ENCODE measurements at regions not wholly inside any gene's neighbourhood (a gene's known extent, or its start where the extent isn't known, plus 50 kb on each side); places are given as distances from the start of the nearest gene placed in this dataset.
"Not testable (repeated sequence)": the region's sequence is repeated elsewhere in the genome, so short reads cannot be mapped to it uniquely, and the experiment has no call there.

DNA sequence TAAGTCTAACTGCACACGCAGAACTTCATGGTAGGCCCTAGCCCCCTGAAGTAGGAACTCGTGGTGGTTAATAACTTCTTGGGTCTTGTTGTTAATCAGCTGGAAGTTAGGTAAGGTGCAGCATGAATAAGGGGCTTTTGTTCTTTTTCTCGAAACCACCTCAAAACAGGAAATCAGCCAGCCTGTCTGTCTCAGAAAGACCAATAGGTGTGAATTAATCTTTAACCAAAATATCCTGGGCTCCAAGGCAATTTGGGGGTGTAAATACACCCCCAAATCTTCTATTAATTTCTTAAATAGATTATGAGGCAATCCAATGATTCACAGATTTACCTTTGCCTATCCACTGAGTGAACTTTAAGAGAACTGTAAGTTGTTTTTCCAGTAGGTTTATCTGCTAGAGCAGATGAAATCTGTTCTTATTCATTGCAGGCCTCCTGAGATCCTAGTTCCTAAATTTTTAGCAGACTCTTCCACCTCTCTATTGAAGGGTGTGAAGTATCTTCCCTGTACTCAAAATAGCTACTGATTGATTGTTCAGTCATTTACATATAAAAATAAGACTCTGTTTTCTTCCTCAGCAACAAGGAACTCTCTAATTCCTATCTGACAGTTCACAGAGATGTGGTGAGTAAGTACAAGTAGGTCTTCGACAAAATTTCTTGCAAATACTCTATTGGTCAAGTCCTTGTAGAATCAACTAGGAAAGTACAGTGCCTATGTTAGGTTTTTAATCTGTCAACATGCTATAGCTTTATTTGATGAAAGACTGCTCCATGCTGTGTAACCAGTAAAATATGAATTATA, 427.1 kb upstream of the NOX3 start:
- Histone ChIP-seq H3K9me3 (ENCODE audit: control insufficient read depth, low read depth, low read length) (no peaks in the 10 kb centered on the region), H3K9ac (ENCODE audit: low read length) (no peak overlapping the region), H3K4me3 (ENCODE audit: low read length) (no peak overlapping the region), H3K27me3 (ENCODE audit: control insufficient read depth, insufficient read depth, low read length) (no peaks in the 10 kb centered on the region), H3K36me3 (ENCODE audit: control insufficient read depth, low read depth, low read length) (no peaks in the 10 kb centered on the region), H3K4me1 (ENCODE audit: control insufficient read depth, low read depth, low read length) (peaks cover 4% of the 10 kb centered on the region), H3K27ac (ENCODE audit: low read length) (no peak overlapping the region)

- Histone ChIP-seq H3K4me3 (ENCODE audit: low read length) (no peak overlapping the region), H3K9me3 (ENCODE audit: control insufficient read depth, low read depth, low read length) (no peaks in the 10 kb centered on the region), H3K9ac (ENCODE audit: low read length) (no peak overlapping the region), H3K27me3 (ENCODE audit: control insufficient read depth, insufficient read depth, low read length) (no peaks in the 10 kb centered on the region), H3K36me3 (ENCODE audit: control insufficient read depth, low read depth, low read length) (no peaks in the 10 kb centered on the region), H3K27ac (ENCODE audit: low read length) (no peak overlapping the region), H3K4me1 (ENCODE audit: control insufficient read depth, low read depth, low read length) (no peaks in the 10 kb centered on the region)
Measured at GRCh38 chr6:155881826-155882526, 426.3 kb upstream of the NOX3 start.

DNA sequence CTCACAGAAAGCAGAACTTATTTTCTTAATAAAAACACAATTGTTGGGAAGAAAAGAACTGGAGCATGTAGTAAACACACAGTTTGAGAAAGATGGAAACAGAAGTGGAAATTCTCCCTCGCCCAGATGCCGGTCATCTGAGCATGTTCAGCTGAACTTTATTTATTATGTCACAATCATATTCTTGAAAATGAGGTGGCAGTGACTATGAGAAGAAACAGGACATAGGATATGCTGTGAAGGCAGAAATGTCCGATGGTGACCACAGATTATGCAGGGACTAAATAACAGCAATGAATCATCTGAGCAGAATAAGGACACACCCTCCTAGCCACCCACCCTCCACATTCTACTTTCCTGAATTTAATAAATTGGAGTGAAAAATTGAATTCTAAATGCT, 425.3 kb upstream of the NOX3 start:
- H3K9me3 ChIP-seq (ENCODE audit: control insufficient read depth, low read depth, low read length): no peaks in the 10 kb centered on the region
- H3K27me3 ChIP-seq (ENCODE audit: control insufficient read depth, insufficient read depth, low read length): no peaks in the 10 kb centered on the region
- no peak overlapping the region for H3K27ac ChIP-seq (ENCODE audit: low read length)
- H3K4me1 ChIP-seq (ENCODE audit: control insufficient read depth, low read depth, low read length): no peaks in the 10 kb centered on the region
- no peak overlapping the region for H3K4me3 ChIP-seq (ENCODE audit: low read length)
- no peaks in the 10 kb centered on the region for H3K36me3 ChIP-seq (ENCODE audit: control insufficient read depth, low read depth, low read length)
- H3K9ac ChIP-seq (ENCODE audit: low read length): no peak overlapping the region

DNA sequence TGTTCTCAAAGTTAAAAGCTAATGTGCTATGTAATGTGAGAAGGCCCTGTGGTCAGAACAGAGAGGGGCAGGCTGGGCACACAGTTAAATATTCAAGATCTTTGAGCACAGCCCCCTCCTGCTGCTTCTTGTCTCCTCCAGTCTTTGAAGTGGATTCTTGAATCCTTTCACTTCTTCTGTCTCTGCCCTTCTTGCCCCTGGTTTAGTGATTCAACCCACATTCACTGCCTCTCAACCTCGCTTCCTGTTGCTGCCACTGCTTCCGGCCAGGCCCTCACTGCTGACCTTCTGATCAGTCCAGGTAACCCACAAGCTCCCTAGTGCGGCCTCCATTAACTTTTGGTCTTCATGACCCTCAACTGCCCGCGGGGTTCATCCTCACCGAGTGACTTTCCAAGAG, 417.3 kb upstream of the NOX3 start:
- Histone ChIP-seq H3K4me1 (ENCODE audit: control insufficient read depth, low read depth, low read length) (peaks cover 3% of the 10 kb centered on the region), H3K9me3 (ENCODE audit: control insufficient read depth, low read depth, low read length) (no peaks in the 10 kb centered on the region), H3K4me3 (ENCODE audit: low read length) (no peak overlapping the region), H3K36me3 (ENCODE audit: control insufficient read depth, low read depth, low read length) (no peaks in the 10 kb centered on the region), H3K9ac (ENCODE audit: low read length) (no peak overlapping the region), H3K27me3 (ENCODE audit: control insufficient read depth, insufficient read depth, low read length) (no peaks in the 10 kb centered on the region), H3K27ac (ENCODE audit: low read length) (no peak overlapping the region)

DNA sequence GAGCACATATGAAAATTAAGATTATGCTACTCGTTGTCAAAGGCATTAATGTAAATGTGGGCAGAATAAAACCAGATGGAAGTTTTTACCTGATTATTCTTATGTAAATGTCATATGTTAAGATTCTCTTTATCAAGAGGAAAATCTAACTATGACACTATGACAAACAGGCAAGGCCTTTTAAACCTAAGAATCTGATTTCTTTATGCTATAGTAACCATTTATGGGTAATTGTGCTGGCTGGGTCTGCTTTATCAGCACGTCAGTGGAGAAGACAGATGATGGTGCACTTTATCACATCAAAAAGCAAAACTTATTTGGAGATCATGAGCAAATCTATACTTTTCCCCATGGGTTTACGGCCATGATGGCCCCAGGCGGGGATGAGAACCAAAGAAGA, 412.0 kb upstream of the NOX3 start:
- H3K36me3 ChIP-seq (ENCODE audit: control insufficient read depth, low read depth, low read length): no peaks in the 10 kb centered on the region
- H3K4me1 ChIP-seq (ENCODE audit: control insufficient read depth, low read depth, low read length): no peaks in the 10 kb centered on the region
- H3K27ac ChIP-seq (ENCODE audit: low read length): no peak overlapping the region
- no peaks in the 10 kb centered on the region for H3K9me3 ChIP-seq (ENCODE audit: control insufficient read depth, low read depth, low read length)
- H3K4me3 ChIP-seq (ENCODE audit: low read length): no peak overlapping the region
- no peaks in the 10 kb centered on the region for H3K27me3 ChIP-seq (ENCODE audit: control insufficient read depth, insufficient read depth, low read length)
- H3K9ac ChIP-seq (ENCODE audit: low read length): no peak overlapping the region

DNA sequence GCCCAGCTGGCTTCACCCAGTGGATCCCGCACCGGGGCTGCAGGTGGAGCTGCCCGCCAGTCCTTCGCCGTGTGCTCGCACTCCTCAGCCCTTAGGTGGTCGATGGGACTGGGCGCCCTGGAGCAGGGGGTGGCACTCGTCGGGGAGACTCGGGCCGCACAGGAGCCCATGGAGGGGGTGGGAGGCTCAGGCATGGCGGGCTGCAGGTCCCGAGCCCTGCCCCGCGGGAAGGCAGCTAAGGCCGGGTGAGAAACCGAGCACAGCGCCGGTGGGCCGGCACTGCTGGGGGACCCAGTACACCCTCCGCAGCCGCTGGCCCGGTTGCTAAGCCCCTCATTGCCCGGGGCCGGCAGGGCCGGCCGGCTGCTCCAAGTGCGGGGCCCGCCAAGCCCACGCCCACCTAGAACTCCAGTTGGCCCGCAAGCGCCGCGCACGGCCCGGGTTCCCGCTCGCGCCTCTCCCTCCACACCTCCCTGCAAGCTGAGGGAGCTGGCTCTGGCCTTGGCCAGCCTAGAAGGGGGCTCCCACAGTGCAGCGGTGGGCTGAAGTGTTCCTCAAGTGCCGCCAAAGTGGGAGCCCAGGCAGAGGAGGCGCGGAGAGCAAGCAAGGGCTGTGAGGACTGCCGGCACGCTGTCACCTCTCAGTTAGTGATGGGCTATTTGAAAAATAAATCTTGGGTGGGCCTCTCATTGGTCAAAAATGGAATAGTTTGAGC, 411.2 kb upstream of the NOX3 start:
- H3K9ac ChIP-seq (ENCODE audit: low read length); H3K4me3 ChIP-seq (ENCODE audit: low read length); H3K4me1 ChIP-seq (ENCODE audit: control insufficient read depth, low read depth, low read length); H3K9me3 ChIP-seq (ENCODE audit: control insufficient read depth, low read depth, low read length); H3K27me3 ChIP-seq (ENCODE audit: control insufficient read depth, insufficient read depth, low read length); H3K27ac ChIP-seq (ENCODE audit: low read length); H3K36me3 ChIP-seq (ENCODE audit: control insufficient read depth, low read depth, low read length): not testable (repeated sequence)

DNA sequence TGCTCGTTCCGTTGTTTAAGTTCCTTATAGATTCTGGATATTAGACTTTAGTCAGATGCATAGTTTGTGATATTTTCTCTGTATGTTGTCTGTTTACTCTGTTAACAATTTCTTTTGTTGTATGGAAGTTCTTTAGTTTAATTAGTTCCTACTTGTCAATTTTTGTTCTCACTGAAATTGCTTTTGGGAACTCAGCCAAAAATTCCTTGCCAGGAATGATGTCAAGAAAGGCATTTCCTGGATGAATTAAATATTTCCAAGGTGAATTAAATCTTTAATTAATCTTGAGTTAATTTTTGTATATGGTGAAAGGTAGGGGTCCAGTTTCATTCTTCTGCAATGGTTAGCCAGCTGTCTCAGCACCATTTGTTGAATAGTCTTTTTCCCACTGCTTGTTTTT, 406.2 kb upstream of the NOX3 start:
- Histone ChIP-seq H3K4me1 (ENCODE audit: control insufficient read depth, low read depth, low read length) (no peaks in the 10 kb centered on the region), H3K36me3 (ENCODE audit: control insufficient read depth, low read depth, low read length) (no peaks in the 10 kb centered on the region), H3K27me3 (ENCODE audit: control insufficient read depth, insufficient read depth, low read length) (no peaks in the 10 kb centered on the region), H3K27ac (ENCODE audit: low read length) (no peak overlapping the region), H3K4me3 (ENCODE audit: low read length) (no peak overlapping the region), H3K9me3 (ENCODE audit: control insufficient read depth, low read depth, low read length) (no peaks in the 10 kb centered on the region), H3K9ac (ENCODE audit: low read length) (no peak overlapping the region)

GRCh38 chr6:155858906-155859305, 403.3 kb upstream of the NOX3 start:
- not testable (repeated sequence) for H3K36me3 ChIP-seq (ENCODE audit: control insufficient read depth, low read depth, low read length); H3K27me3 ChIP-seq (ENCODE audit: control insufficient read depth, insufficient read depth, low read length); H3K9ac ChIP-seq (ENCODE audit: low read length); H3K27ac ChIP-seq (ENCODE audit: low read length); H3K9me3 ChIP-seq (ENCODE audit: control insufficient read depth, low read depth, low read length); H3K4me1 ChIP-seq (ENCODE audit: control insufficient read depth, low read depth, low read length); H3K4me3 ChIP-seq (ENCODE audit: low read length)

GRCh38 chr6:155854787-155855186, 399.1 kb upstream of the NOX3 start:
- Histone ChIP-seq H3K4me3 (ENCODE audit: low read length) (no peak overlapping the region), H3K27ac (ENCODE audit: low read length) (no peak overlapping the region), H3K27me3 (ENCODE audit: control insufficient read depth, insufficient read depth, low read length) (no peaks in the 10 kb centered on the region), H3K9ac (ENCODE audit: low read length) (no peak overlapping the region), H3K9me3 (ENCODE audit: control insufficient read depth, low read depth, low read length) (no peaks in the 10 kb centered on the region), H3K36me3 (ENCODE audit: control insufficient read depth, low read depth, low read length) (no peaks in the 10 kb centered on the region), H3K4me1 (ENCODE audit: control insufficient read depth, low read depth, low read length) (no peaks in the 10 kb centered on the region)

- no peak overlapping the region for H3K27ac ChIP-seq (ENCODE audit: low read length)
- no peaks in the 10 kb centered on the region for H3K36me3 ChIP-seq (ENCODE audit: control insufficient read depth, low read depth, low read length)
- H3K27me3 ChIP-seq (ENCODE audit: control insufficient read depth, insufficient read depth, low read length): no peaks in the 10 kb centered on the region
- no peaks in the 10 kb centered on the region for H3K9me3 ChIP-seq (ENCODE audit: control insufficient read depth, low read depth, low read length)
- H3K4me3 ChIP-seq (ENCODE audit: low read length): no peak overlapping the region
- no peak overlapping the region for H3K9ac ChIP-seq (ENCODE audit: low read length)
- no peaks in the 10 kb centered on the region for H3K4me1 ChIP-seq (ENCODE audit: control insufficient read depth, low read depth, low read length)
Measured at GRCh38 chr6:155853011-155853410, 397.4 kb upstream of the NOX3 start.

DNA sequence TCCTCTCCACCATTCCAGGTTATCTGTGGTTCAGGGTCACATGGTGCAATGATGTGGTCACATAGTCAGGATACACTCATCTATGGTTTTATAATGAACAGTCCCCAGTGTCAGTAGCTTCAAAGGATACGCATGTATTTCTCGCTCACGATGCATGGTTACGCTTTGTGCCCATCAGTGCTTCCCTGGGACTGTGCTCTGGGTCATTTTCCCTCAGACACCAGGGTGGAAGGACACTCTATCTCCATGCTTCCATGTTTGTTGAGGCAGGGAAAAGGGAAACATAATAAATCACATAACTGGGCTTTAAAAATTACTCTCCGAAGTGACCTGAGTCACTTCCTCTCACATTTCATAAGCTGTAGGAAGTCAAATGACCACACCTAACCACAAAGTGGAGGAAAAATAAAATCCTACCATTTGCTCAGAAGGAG, 394.8 kb upstream of the NOX3 start:
- H3K9me3 ChIP-seq (ENCODE audit: control insufficient read depth, low read depth, low read length): no peaks in the 10 kb centered on the region
- H3K27me3 ChIP-seq (ENCODE audit: control insufficient read depth, insufficient read depth, low read length): no peaks in the 10 kb centered on the region
- no peaks in the 10 kb centered on the region for H3K36me3 ChIP-seq (ENCODE audit: control insufficient read depth, low read depth, low read length)
- no peak overlapping the region for H3K9ac ChIP-seq (ENCODE audit: low read length)
- no peak overlapping the region for H3K4me3 ChIP-seq (ENCODE audit: low read length)
- no peak overlapping the region for H3K27ac ChIP-seq (ENCODE audit: low read length)
- H3K4me1 ChIP-seq (ENCODE audit: control insufficient read depth, low read depth, low read length): no peaks in the 10 kb centered on the region

All from iPS-18a (cell line).